T-cell (primary cell): ENCODE measurements at regions not wholly inside any gene's neighbourhood (a gene's known extent, or its start where the extent isn't known, plus 50 kb on each side); places are given as distances from the start of the nearest gene placed in this dataset.

Source experiments
- ATAC-seq, 4 experiments: fragments of 200-7000 bp in 3 of 4; fragments of 150-1000 bp in 1 of 4; cut with Tn5 transposase; replicated peaks in 1 of 4; 1 replicate in 3 of 4; 2 replicates in 1 of 4; pipeline ENCODE4 v1.10.0; 2021; ENCODE audit warnings: moderate library complexity in 3 of 4, mild to moderate bottlenecking in 2 of 4, moderate number of reproducible peaks in 1 of 4
- CTCF ChIA-PET, 2 donors: fragments of 300-600 bp; sonication (Branson Sonifier 250); formaldehyde crosslinking; loops; one replicate each; lab custom pipeline; 2022; ENCODE audit warnings: antibody characterized with exemption in 2 of 2; lab: Charles Lee
- POLR2A ChIA-PET, 2 donors: fragments of 300-600 bp; sonication (Branson Sonifier 250); formaldehyde crosslinking; loops; one replicate each; lab custom pipeline; 2022; ENCODE audit warnings: antibody characterized with exemption in 2 of 2; lab: Charles Lee
- DNase-seq, 35 experiments: peaks; one replicate each; pipeline versions ENCODE4 v3.0.0 to v3.0.0-alpha.2; 2013 to 2023
- H3K27ac ChIP-seq: one replicate; pipeline ENCODE4 v1.5.1; 2013; ENCODE audit warnings: low read length
- H3K27me3 ChIP-seq, 2 experiments: replicated peaks in 1 of 2; 1 replicate in 1 of 2; 2 replicates in 1 of 2; pipeline versions ENCODE4 v1.6.1 to v1.7.0; 2013; ENCODE audit warnings: low read length in 1 of 2, mixed read lengths in 1 of 2; ENCODE audit not compliant: control insufficient read depth in 2 of 2, insufficient read depth in 2 of 2; ENCODE audit errors: extremely low read depth in 1 of 2
- H3K36me3 ChIP-seq, 2 donors: 1 replicate in 1 of 2; 2 replicates in 1 of 2; pipeline versions ENCODE4 v1.6.1 to v1.7.0; 2013; ENCODE audit warnings: low read length in 1 of 2; ENCODE audit not compliant: control insufficient read depth in 2 of 2, insufficient read depth in 1 of 2; ENCODE audit errors: extremely low read depth in 1 of 2
- H3K4me1 ChIP-seq, 2 experiments: 1 replicate in 1 of 2; 2 replicates in 1 of 2; pipeline versions ENCODE4 v1.6.1 to v1.7.0; 2013; ENCODE audit warnings: low read length in 2 of 2, mixed read lengths in 1 of 2; ENCODE audit not compliant: insufficient read depth in 2 of 2, control insufficient read depth in 1 of 2; ENCODE audit errors: extremely low read depth in 1 of 2
- H3K4me3 ChIP-seq, 2 donors: 1 replicate in 1 of 2; 2 replicates in 1 of 2; pipeline versions ENCODE4 v1.5.1 to v1.7.0; 2013; ENCODE audit warnings: mild to moderate bottlenecking in 2 of 2, low read length in 1 of 2, moderate library complexity in 1 of 2; ENCODE audit not compliant: control insufficient read depth in 1 of 2; ENCODE audit errors: extremely low read depth in 1 of 2
- H3K9me3 ChIP-seq: 2 replicates; pipeline ENCODE4 v1.7.0; 2013
- H3K27ac Mint-ChIP-seq, 2 donors: one replicate each; pipeline ENCODE4 v1.8.0; 2020 to 2021; ENCODE audit warnings: mild to moderate bottlenecking in 2 of 2, mixed read lengths in 2 of 2
- H3K27me3 Mint-ChIP-seq, 2 donors: one replicate each; pipeline ENCODE4 v1.8.0; 2021 to 2022; ENCODE audit warnings: mixed read lengths in 2 of 2
- H3K36me3 Mint-ChIP-seq: one replicate; pipeline ENCODE4 v1.8.0; 2021; ENCODE audit warnings: mixed read lengths
- H3K4me1 Mint-ChIP-seq, 3 donors: one replicate each; pipeline ENCODE4 v1.8.0; 2020 to 2022; ENCODE audit warnings: mixed read lengths in 3 of 3, mild to moderate bottlenecking in 1 of 3
- H3K4me3 Mint-ChIP-seq, 3 donors: one replicate each; pipeline ENCODE4 v1.8.0; 2020 to 2022; ENCODE audit warnings: mild to moderate bottlenecking in 3 of 3, mixed read lengths in 3 of 3, moderate library complexity in 3 of 3
- H3K9me3 Mint-ChIP-seq, 3 donors: one replicate each; pipeline ENCODE4 v1.8.0; 2020 to 2022; ENCODE audit warnings: mixed read lengths in 3 of 3
- WGBS: methylation state at CpG from one replicate; pipeline ENCODE4 v1.1.5; 2013; ENCODE audit warnings: missing lambda C conversion rate; ENCODE audit not compliant: insufficient coverage; 5-methylcytosine and 5-hydroxymethylcytosine counted together

GRCh38 chr7:21099955-21100354 is 313.3 kb upstream of the SP8 start:
- Mint-ChIP-seq H3K4me3 (no peak overlapping the region), H3K27me3 (peaks cover 4 to 5% of the 10 kb centered on the region in 2 donors), H3K36me3 (no peaks in the 10 kb centered on the region), H3K4me1 (no peaks in the 10 kb centered on the region), H3K27ac (no peak overlapping the region), H3K9me3 (no peaks in the 10 kb centered on the region)
- Histone ChIP-seq H3K36me3 (no peaks in the 10 kb centered on the region), H3K4me3 (no peak overlapping the region), H3K27ac (no peak overlapping the region), H3K27me3 (no peaks in the 10 kb centered on the region), H3K9me3 (no peaks in the 10 kb centered on the region), H3K4me1 (no peaks in the 10 kb centered on the region)
- ATAC-seq, result no peak
- no peak for DNase-seq
- ChIA-PET CTCF (no interaction called here), POLR2A (no interaction called here)

- no peaks in the 10 kb centered on the region for H3K9me3 ChIP-seq
- no peak overlapping the region for H3K4me3 ChIP-seq
- Mint-ChIP-seq H3K4me1 (no peaks in the 10 kb centered on the region), H3K4me3 (no peak overlapping the region), H3K9me3 (no peaks in the 10 kb centered on the region), H3K27ac (no peak overlapping the region), H3K36me3 (no peaks in the 10 kb centered on the region), H3K27me3 (peaks cover 4 to 5% of the 10 kb centered on the region in 2 donors)
- H3K27me3 ChIP-seq, result no peaks in the 10 kb centered on the region
- ChIA-PET POLR2A (no interaction called here), CTCF (no interaction called here)
- no CpG with 5 or more reads among the region's 2 CpGs for WGBS
- H3K4me1 ChIP-seq, result no peaks in the 10 kb centered on the region
- ATAC-seq, result no peak
- H3K27ac ChIP-seq, result no peak overlapping the region
- H3K36me3 ChIP-seq, result no peaks in the 10 kb centered on the region
- DNase-seq, result no peak
Measured at GRCh38 chr7:21101541-21101940, 314.9 kb upstream of the SP8 start.

GRCh38 chr7:21103426-21104123 is 316.9 kb upstream of the SP8 start:
- H3K4me1 Mint-ChIP-seq, result no peaks in the 10 kb centered on the region
- no peak overlapping the region for H3K4me3 Mint-ChIP-seq
- DNase-seq (no peak), ATAC-seq (no peak)
- no peaks in the 10 kb centered on the region for H3K9me3 ChIP-seq
- H3K4me3 ChIP-seq, result no peak overlapping the region
- H3K27ac Mint-ChIP-seq, result no peak overlapping the region
- H3K4me1 ChIP-seq, result no peaks in the 10 kb centered on the region
- no peak overlapping the region for H3K27ac ChIP-seq
- peaks cover 0 to 5% of the 10 kb centered on the region in 2 donors for H3K27me3 Mint-ChIP-seq
- POLR2A ChIA-PET, result no interaction called here
- no peaks in the 10 kb centered on the region for H3K27me3 ChIP-seq
- 87% methylated on average over 3 of the region's 4 CpGs for WGBS
- H3K36me3 Mint-ChIP-seq, result no peaks in the 10 kb centered on the region
- H3K36me3 ChIP-seq, result no peaks in the 10 kb centered on the region
- H3K9me3 Mint-ChIP-seq, result no peaks in the 10 kb centered on the region
- CTCF ChIA-PET, result no interaction called here

GRCh38 chr7:21104124-21104500 is 317.4 kb upstream of the SP8 start:
- Mint-ChIP-seq H3K4me3 (no peak overlapping the region), H3K4me1 (no peaks in the 10 kb centered on the region), H3K36me3 (no peaks in the 10 kb centered on the region), H3K9me3 (no peaks in the 10 kb centered on the region), H3K27ac (no peak overlapping the region), H3K27me3 (peaks cover 0 to 5% of the 10 kb centered on the region in 2 donors)
- Histone ChIP-seq H3K9me3 (no peaks in the 10 kb centered on the region), H3K4me1 (no peaks in the 10 kb centered on the region), H3K36me3 (no peaks in the 10 kb centered on the region), H3K4me3 (no peak overlapping the region), H3K27ac (no peak overlapping the region), H3K27me3 (no peaks in the 10 kb centered on the region)
- no peak for ATAC-seq
- no peak for DNase-seq
- ChIA-PET CTCF (no interaction called here), POLR2A (no interaction called here)
- WGBS, result 61% methylated on average over 2 of the region's 4 CpGs

GRCh38 chr7:21106296-21106732 is 319.6 kb upstream of the SP8 start:
- Histone ChIP-seq H3K4me1 (no peaks in the 10 kb centered on the region), H3K27me3 (no peaks in the 10 kb centered on the region), H3K27ac (no peak overlapping the region), H3K9me3 (no peaks in the 10 kb centered on the region), H3K36me3 (no peaks in the 10 kb centered on the region), H3K4me3 (no peak overlapping the region)
- peaks cover 0 to 5% of the 10 kb centered on the region in 2 donors for H3K27me3 Mint-ChIP-seq
- H3K36me3 Mint-ChIP-seq, result no peaks in the 10 kb centered on the region
- ChIA-PET CTCF (no interaction called here), POLR2A (no interaction called here)
- no peak overlapping the region for H3K27ac Mint-ChIP-seq
- no peaks in the 10 kb centered on the region for H3K4me1 Mint-ChIP-seq
- WGBS, result no CpG with 5 or more reads among the region's 4 CpGs
- DNase-seq, result no peak
- H3K4me3 Mint-ChIP-seq, result no peak overlapping the region
- H3K9me3 Mint-ChIP-seq, result no peaks in the 10 kb centered on the region
- no peak for ATAC-seq

DNA sequence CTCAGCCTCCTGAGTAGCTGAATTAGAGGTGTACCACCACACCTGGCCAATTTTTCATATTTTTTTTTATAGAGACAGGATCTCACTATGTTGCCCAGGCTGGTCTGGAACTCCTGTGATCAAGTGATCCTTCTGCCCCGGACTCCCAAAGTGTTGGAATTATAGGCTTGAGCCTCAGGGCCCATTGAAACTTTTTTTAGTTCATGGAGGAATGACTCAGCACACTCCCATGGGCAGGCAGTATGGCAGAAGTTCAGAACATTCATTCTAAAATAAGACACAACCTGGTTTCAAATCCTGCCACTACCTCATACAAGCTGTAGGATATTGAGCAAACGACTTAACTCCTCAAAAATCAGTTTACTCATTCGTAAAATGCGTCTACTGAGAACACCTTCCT is 320.4 kb upstream of the SP8 start:
- Mint-ChIP-seq H3K4me1 (no peaks in the 10 kb centered on the region), H3K36me3 (no peaks in the 10 kb centered on the region), H3K27ac (no peak overlapping the region), H3K4me3 (no peak overlapping the region), H3K9me3 (no peaks in the 10 kb centered on the region), H3K27me3 (peaks cover 3 to 4% of the 10 kb centered on the region in 2 donors)
- Histone ChIP-seq H3K4me3 (no peak overlapping the region), H3K9me3 (no peaks in the 10 kb centered on the region), H3K27me3 (no peaks in the 10 kb centered on the region), H3K4me1 (no peaks in the 10 kb centered on the region), H3K27ac (no peak overlapping the region), H3K36me3 (no peaks in the 10 kb centered on the region)
- ATAC-seq, result no peak
- no CpG with 5 or more reads among the region's 4 CpGs for WGBS
- POLR2A ChIA-PET, result no interaction called here
- DNase-seq, result no peak
- CTCF ChIA-PET, result interaction anchor here (0.5 to 0.8 kb wide), 2 partner anchors 409 to 903 kb away, joined by 3 to 6 read pairs; no protein-coding TSS in a partner anchor

DNA sequence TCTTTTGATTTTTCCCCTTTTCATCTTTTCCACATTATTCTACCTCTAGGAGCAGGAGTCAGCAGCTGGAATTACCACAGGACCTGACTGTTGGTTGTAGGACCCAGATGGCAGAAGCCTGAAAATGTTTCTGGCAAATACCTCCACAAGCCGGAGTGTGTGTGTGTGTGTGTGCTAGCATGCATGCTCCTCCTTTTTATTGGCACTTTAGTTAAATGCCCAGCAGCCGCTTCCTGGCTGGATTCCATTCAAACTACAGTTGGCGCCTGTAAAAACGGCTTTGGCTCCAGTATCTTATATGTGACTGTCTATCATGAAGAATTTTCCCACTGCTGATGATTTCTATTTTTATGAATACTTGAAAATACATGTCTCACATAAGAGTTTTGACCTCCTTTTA is 319.7 kb upstream of the SP4 start:
- H3K4me3 Mint-ChIP-seq, result no peak overlapping the region
- ChIA-PET POLR2A (no interaction called here), CTCF (no interaction called here)
- Histone ChIP-seq H3K9me3 (no peaks in the 10 kb centered on the region), H3K27ac (no peak overlapping the region), H3K4me3 (no peak overlapping the region), H3K27me3 (no peaks in the 10 kb centered on the region), H3K36me3 (no peaks in the 10 kb centered on the region), H3K4me1 (no peaks in the 10 kb centered on the region)
- H3K9me3 Mint-ChIP-seq, result no peaks in the 10 kb centered on the region
- no peak overlapping the region for H3K27ac Mint-ChIP-seq
- WGBS, result no CpG with 5 or more reads among the region's 4 CpGs
- peaks cover 4 to 5% of the 10 kb centered on the region in 2 donors for H3K27me3 Mint-ChIP-seq
- ATAC-seq (no peak), DNase-seq (no peak)
- no peaks in the 10 kb centered on the region for H3K4me1 Mint-ChIP-seq
- no peaks in the 10 kb centered on the region for H3K36me3 Mint-ChIP-seq
